WTC11 (cell line): ENCODE measurements at regions not wholly inside any gene's neighbourhood (a gene's known extent, or its start where the extent isn't known, plus 50 kb on each side); places are given as distances from the start of the nearest gene placed in this dataset.

ENCODE experiments used
- ATAC-seq: fragments of 200-7000 bp; cut with Tn5 transposase; 2 replicates; pipeline ENCODE4 v1.10.0; 2021; ENCODE audit warnings: mild to moderate bottlenecking, moderate library complexity
- CTCF ChIA-PET: fragments of 300-600 bp; sonication (Branson Sonifier 250); formaldehyde crosslinking; loops from one replicate; lab custom pipeline; 2021; ENCODE audit warnings: antibody characterized with exemption; lab: Charles Lee
- POLR2A ChIA-PET: fragments of 350-600 bp; sonication (Branson Sonifier 250); formaldehyde crosslinking; loops from one replicate; lab custom pipeline; 2021; ENCODE audit warnings: antibody characterized with exemption; lab: Charles Lee
- DNase-seq: peaks from one replicate; pipeline ENCODE4 v3.0.0; 2021; ENCODE audit warnings: low spot score
- H3K27ac Mint-ChIP-seq: 2 replicates; pipeline ENCODE4 v1.8.0; 2021; ENCODE audit warnings: mixed read lengths
- H3K27me3 Mint-ChIP-seq: 2 replicates; pipeline ENCODE4 v1.8.0; 2021; ENCODE audit warnings: low read depth, mild to moderate bottlenecking, moderate library complexity, mixed read lengths
- H3K36me3 Mint-ChIP-seq: 2 replicates; pipeline ENCODE4 v1.8.0; 2021; ENCODE audit warnings: mixed read lengths
- H3K4me1 Mint-ChIP-seq: 2 replicates; pipeline ENCODE4 v1.8.0; 2022; ENCODE audit warnings: mixed read lengths
- H3K4me3 Mint-ChIP-seq: 2 replicates; pipeline ENCODE4 v1.8.0; 2021; ENCODE audit warnings: mild to moderate bottlenecking, moderate library complexity, mixed read lengths
- H3K9me3 Mint-ChIP-seq: 2 replicates; pipeline ENCODE4 v1.8.0; 2021; ENCODE audit warnings: mixed read lengths
- ARID4B ChIP-seq: sonication (generic); formaldehyde crosslinking; IDR thresholded peaks from 2 replicates; pipeline ENCODE4 v1.8.0; 2023; ENCODE audit warnings: missing genetic modification reagents, mild to moderate bottlenecking, borderline replicate concordance
- ATF1 ChIP-seq: sonication (generic); formaldehyde crosslinking; IDR thresholded peaks from 2 replicates; pipeline ENCODE4 v1.8.1; 2023; ENCODE audit warnings: mild to moderate bottlenecking, moderate library complexity, missing genetic modification reagents
- CBFB ChIP-seq: sonication (generic); formaldehyde crosslinking; IDR thresholded peaks from 2 replicates; pipeline ENCODE4 v1.8.1; 2022; ENCODE audit warnings: mild to moderate bottlenecking, low read depth, missing genetic modification reagents
- CREM ChIP-seq: sonication (generic); formaldehyde crosslinking; IDR thresholded peaks from 2 replicates; pipeline ENCODE4 v1.8.1; 2022; ENCODE audit warnings: mild to moderate bottlenecking, missing genetic modification reagents, moderate library complexity
- ELF4 ChIP-seq: sonication (generic); formaldehyde crosslinking; IDR thresholded peaks from 2 replicates; pipeline ENCODE4 v1.8.1; 2022; ENCODE audit warnings: low read depth, mild to moderate bottlenecking, moderate library complexity, missing genetic modification reagents
- ETV6 ChIP-seq: sonication (generic); formaldehyde crosslinking; IDR thresholded peaks from 2 replicates; pipeline ENCODE4 v1.8.1; 2022; ENCODE audit warnings: mild to moderate bottlenecking, missing genetic modification reagents
- GRHL2 ChIP-seq: fragments of 250-450 bp; sonication (Bioruptor Pico); IDR thresholded peaks from 2 replicates; pipeline ENCODE4 v1.8.0; 2022; ENCODE audit warnings: mild to moderate bottlenecking, moderate library complexity; ENCODE audit not compliant: insufficient replicate concordance, severe bottlenecking
- JAZF1 ChIP-seq: fragments of 250-450 bp; sonication (Bioruptor Pico); IDR thresholded peaks from 2 replicates; pipeline ENCODE4 v1.9.0; 2021; ENCODE audit warnings: moderate library complexity, mild to moderate bottlenecking, inconsistent platforms
- RORB ChIP-seq: fragments of 250-450 bp; sonication (Bioruptor Pico); IDR thresholded peaks from 2 replicates; pipeline ENCODE4 v1.9.0; 2021; ENCODE audit warnings: mild to moderate bottlenecking
- ZNF232 ChIP-seq: sonication (generic); formaldehyde crosslinking; IDR thresholded peaks from 2 replicates; pipeline ENCODE4 v1.8.0; 2022; ENCODE audit warnings: mild to moderate bottlenecking, missing genetic modification reagents
- ZNF423 ChIP-seq: fragments of 250-450 bp; sonication (Bioruptor Pico); IDR thresholded peaks from 2 replicates; pipeline ENCODE4 v2.1.2; 2022; ENCODE audit warnings: mild to moderate bottlenecking, moderate library complexity
- TF ChIP-seq, protein P1 (sequence below): sonication (generic); formaldehyde crosslinking; conservative IDR thresholded peaks from 2 replicates; pipeline ENCODE4 v1.8.1; 2022; ENCODE audit warnings: mild to moderate bottlenecking, missing genetic modification reagents
- TF ChIP-seq, protein P2 (sequence below): sonication (generic); formaldehyde crosslinking; IDR thresholded peaks from 2 replicates; pipeline ENCODE4 v1.8.1; 2023; ENCODE audit warnings: mild to moderate bottlenecking, missing genetic modification reagents
- TF ChIP-seq, protein P3 (sequence below): sonication (generic); formaldehyde crosslinking; IDR thresholded peaks from 2 replicates; pipeline ENCODE4 v1.8.1; 2022; ENCODE audit warnings: low read depth, missing genetic modification reagents, borderline replicate concordance
- TF ChIP-seq, protein P4 (sequence below): sonication (generic); formaldehyde crosslinking; IDR thresholded peaks from 2 replicates; pipeline ENCODE4 v1.8.1; 2022; ENCODE audit warnings: low read depth, mild to moderate bottlenecking, moderate library complexity, missing genetic modification reagents, borderline replicate concordance
- TF ChIP-seq, protein P5 (sequence below): fragments of 250-450 bp; sonication (Bioruptor Pico); IDR thresholded peaks from 2 replicates; pipeline ENCODE4 v1.8.0; 2021; ENCODE audit warnings: mild to moderate bottlenecking
- TF ChIP-seq, protein P6 (sequence below): sonication (generic); formaldehyde crosslinking; IDR thresholded peaks from 2 replicates; pipeline ENCODE4 v1.8.0; 2022; ENCODE audit warnings: missing genetic modification reagents
- TF ChIP-seq, protein P7 (sequence below): fragments of 250-450 bp; sonication (Bioruptor Pico); IDR thresholded peaks from 2 replicates; pipeline ENCODE4 v1.9.0; 2021; ENCODE audit warnings: mild to moderate bottlenecking
- TF ChIP-seq, protein P8 (sequence below): sonication (generic); formaldehyde crosslinking; IDR thresholded peaks from 2 replicates; pipeline ENCODE4 v1.8.0; 2022; ENCODE audit warnings: mild to moderate bottlenecking, missing genetic modification reagents

DNA sequence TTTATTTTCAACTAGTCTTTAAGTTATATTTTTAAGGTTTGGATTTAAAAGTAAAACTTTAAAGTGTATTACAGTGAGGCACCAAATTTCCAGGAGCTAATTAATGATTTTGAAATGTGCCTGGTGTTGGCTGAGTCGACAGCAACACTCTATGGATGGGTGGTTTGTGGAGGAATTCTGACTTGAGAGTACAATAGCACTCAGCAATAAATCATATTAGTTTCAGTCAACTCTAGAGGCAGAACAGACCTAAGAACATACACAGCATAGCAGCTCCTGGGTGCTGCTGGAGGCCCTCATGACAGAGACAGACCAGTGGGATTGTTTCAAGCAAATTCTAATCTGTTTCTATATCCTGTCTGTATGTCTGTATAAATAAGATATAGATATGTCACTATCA lies 673.4 kb downstream of the TRIML1 start:
- H3K36me3 Mint-ChIP-seq: peaks cover 4% of the 10 kb centered on the region
- no peak for DNase-seq
- H3K27ac Mint-ChIP-seq: no peak overlapping the region
- H3K9me3 Mint-ChIP-seq: peaks cover 13% of the 10 kb centered on the region
- no peak for TF ChIP-seq ELF4 (CRISPR knock-in tag)
- TF ChIP-seq, protein P1, sequence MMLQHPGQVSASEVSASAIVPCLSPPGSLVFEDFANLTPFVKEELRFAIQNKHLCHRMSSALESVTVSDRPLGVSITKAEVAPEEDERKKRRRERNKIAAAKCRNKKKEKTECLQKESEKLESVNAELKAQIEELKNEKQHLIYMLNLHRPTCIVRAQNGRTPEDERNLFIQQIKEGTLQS: no peak
- TF ChIP-seq, protein P2, sequence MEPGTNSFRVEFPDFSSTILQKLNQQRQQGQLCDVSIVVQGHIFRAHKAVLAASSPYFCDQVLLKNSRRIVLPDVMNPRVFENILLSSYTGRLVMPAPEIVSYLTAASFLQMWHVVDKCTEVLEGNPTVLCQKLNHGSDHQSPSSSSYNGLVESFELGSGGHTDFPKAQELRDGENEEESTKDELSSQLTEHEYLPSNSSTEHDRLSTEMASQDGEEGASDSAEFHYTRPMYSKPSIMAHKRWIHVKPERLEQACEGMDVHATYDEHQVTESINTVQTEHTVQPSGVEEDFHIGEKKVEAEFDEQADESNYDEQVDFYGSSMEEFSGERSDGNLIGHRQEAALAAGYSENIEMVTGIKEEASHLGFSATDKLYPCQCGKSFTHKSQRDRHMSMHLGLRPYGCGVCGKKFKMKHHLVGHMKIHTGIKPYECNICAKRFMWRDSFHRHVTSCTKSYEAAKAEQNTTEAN (CRISPR knock-in tag): no peak
- no peak for TF ChIP-seq ZNF423
- no peak for TF ChIP-seq ARID4B
- TF ChIP-seq, protein P3, sequence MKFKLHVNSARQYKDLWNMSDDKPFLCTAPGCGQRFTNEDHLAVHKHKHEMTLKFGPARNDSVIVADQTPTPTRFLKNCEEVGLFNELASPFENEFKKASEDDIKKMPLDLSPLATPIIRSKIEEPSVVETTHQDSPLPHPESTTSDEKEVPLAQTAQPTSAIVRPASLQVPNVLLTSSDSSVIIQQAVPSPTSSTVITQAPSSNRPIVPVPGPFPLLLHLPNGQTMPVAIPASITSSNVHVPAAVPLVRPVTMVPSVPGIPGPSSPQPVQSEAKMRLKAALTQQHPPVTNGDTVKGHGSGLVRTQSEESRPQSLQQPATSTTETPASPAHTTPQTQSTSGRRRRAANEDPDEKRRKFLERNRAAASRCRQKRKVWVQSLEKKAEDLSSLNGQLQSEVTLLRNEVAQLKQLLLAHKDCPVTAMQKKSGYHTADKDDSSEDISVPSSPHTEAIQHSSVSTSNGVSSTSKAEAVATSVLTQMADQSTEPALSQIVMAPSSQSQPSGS: no peak
- no peak for TF ChIP-seq ETV6
- TF ChIP-seq CREM (CRISPR knock-in tag): no peak
- TF ChIP-seq ATF1 (CRISPR knock-in tag): no peak
- TF ChIP-seq, protein P4, sequence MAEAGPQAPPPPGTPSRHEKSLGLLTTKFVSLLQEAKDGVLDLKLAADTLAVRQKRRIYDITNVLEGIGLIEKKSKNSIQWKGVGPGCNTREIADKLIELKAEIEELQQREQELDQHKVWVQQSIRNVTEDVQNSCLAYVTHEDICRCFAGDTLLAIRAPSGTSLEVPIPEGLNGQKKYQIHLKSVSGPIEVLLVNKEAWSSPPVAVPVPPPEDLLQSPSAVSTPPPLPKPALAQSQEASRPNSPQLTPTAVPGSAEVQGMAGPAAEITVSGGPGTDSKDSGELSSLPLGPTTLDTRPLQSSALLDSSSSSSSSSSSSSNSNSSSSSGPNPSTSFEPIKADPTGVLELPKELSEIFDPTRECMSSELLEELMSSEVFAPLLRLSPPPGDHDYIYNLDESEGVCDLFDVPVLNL (CRISPR knock-in tag): no peak
- no peak for TF ChIP-seq RORB (CRISPR knock-in tag)
- no peak for TF ChIP-seq GRHL2 (CRISPR knock-in tag)
- TF ChIP-seq, protein P5, sequence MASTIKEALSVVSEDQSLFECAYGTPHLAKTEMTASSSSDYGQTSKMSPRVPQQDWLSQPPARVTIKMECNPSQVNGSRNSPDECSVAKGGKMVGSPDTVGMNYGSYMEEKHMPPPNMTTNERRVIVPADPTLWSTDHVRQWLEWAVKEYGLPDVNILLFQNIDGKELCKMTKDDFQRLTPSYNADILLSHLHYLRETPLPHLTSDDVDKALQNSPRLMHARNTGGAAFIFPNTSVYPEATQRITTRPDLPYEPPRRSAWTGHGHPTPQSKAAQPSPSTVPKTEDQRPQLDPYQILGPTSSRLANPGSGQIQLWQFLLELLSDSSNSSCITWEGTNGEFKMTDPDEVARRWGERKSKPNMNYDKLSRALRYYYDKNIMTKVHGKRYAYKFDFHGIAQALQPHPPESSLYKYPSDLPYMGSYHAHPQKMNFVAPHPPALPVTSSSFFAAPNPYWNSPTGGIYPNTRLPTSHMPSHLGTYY: no peak
- TF ChIP-seq JAZF1 (CRISPR knock-in tag): no peak
- no peak for TF ChIP-seq CBFB (CRISPR knock-in tag)
- no peak for TF ChIP-seq ZNF232
- TF ChIP-seq, protein P6, sequence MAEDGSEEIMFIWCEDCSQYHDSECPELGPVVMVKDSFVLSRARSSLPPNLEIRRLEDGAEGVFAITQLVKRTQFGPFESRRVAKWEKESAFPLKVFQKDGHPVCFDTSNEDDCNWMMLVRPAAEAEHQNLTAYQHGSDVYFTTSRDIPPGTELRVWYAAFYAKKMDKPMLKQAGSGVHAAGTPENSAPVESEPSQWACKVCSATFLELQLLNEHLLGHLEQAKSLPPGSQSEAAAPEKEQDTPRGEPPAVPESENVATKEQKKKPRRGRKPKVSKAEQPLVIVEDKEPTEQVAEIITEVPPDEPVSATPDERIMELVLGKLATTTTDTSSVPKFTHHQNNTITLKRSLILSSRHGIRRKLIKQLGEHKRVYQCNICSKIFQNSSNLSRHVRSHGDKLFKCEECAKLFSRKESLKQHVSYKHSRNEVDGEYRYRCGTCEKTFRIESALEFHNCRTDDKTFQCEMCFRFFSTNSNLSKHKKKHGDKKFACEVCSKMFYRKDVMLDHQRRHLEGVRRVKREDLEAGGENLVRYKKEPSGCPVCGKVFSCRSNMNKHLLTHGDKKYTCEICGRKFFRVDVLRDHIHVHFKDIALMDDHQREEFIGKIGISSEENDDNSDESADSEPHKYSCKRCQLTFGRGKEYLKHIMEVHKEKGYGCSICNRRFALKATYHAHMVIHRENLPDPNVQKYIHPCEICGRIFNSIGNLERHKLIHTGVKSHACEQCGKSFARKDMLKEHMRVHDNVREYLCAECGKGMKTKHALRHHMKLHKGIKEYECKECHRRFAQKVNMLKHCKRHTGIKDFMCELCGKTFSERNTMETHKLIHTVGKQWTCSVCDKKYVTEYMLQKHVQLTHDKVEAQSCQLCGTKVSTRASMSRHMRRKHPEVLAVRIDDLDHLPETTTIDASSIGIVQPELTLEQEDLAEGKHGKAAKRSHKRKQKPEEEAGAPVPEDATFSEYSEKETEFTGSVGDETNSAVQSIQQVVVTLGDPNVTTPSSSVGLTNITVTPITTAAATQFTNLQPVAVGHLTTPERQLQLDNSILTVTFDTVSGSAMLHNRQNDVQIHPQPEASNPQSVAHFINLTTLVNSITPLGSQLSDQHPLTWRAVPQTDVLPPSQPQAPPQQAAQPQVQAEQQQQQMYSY: no peak
- TF ChIP-seq, protein P7, sequence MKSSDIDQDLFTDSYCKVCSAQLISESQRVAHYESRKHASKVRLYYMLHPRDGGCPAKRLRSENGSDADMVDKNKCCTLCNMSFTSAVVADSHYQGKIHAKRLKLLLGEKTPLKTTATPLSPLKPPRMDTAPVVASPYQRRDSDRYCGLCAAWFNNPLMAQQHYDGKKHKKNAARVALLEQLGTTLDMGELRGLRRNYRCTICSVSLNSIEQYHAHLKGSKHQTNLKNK (CRISPR knock-in tag): no peak
- TF ChIP-seq, protein P8, sequence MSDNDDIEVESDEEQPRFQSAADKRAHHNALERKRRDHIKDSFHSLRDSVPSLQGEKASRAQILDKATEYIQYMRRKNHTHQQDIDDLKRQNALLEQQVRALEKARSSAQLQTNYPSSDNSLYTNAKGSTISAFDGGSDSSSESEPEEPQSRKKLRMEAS: no peak
- TF ChIP-seq, all 79 proteins: peak for 0
- ChIA-PET CTCF (no interaction called here), POLR2A (no interaction called here)
- Mint-ChIP-seq H3K4me3 (no peak overlapping the region), H3K27me3 (no peaks in the 10 kb centered on the region), H3K4me1 (no peaks in the 10 kb centered on the region)
- ATAC-seq: no peak
